HEK293 (cell line): ENCODE measurements at regions not wholly inside any gene's neighbourhood (a gene's known extent, or its start where the extent isn't known, plus 50 kb on each side); places are given as distances from the start of the nearest gene placed in this dataset.

ENCODE experiments used
- CTCF ChIA-PET: fragments of 350-600 bp; formaldehyde crosslinking; extraction: SDS; loops from one replicate; lab custom pipeline; 2021; ENCODE audit warnings: antibody characterized with exemption; lab: Yijun Ruan, JAX
- POLR2A ChIA-PET: fragments of 300-600 bp; formaldehyde crosslinking; extraction: SDS; loops from one replicate; lab custom pipeline; 2020; ENCODE audit warnings: antibody characterized with exemption, inconsistent platforms; lab: Yijun Ruan, JAX
- H3K27ac ChIP-seq: fragments of 200-500 bp; sonication (Bioruptor generic); 2 replicates; pipeline ENCODE4 v1.5.1; 2014; ENCODE audit warnings: low read depth, low read length, control low read depth, inconsistent platforms; ENCODE audit errors: extremely low read depth
- H3K36me3 ChIP-seq, 2 experiments: fragments of 200-500 bp in 1 of 2; sonication (Bioruptor generic) in 1 of 2; 1 replicate in 1 of 2; 2 replicates in 1 of 2; pipeline ENCODE4 v1.5.1; 2014 to 2017; ENCODE audit warnings: inconsistent platforms in 2 of 2, low read length in 2 of 2; ENCODE audit not compliant: control insufficient read depth in 2 of 2, insufficient read depth in 1 of 2
- H3K4me1 ChIP-seq: fragments of 200-500 bp; sonication (Bioruptor generic); 2 replicates; pipeline ENCODE4 v1.5.1; 2014; ENCODE audit warnings: mild to moderate bottlenecking, low read length, inconsistent platforms; ENCODE audit not compliant: control insufficient read depth, insufficient read depth
- H3K4me3 ChIP-seq: 2 replicates; pipeline ENCODE4 v1.5.1; 2011; ENCODE audit warnings: low read depth, mild to moderate bottlenecking, control low read depth, low read length, moderate library complexity
- H3K9me3 ChIP-seq: fragments of 200-500 bp; sonication (Bioruptor generic); 2 replicates; pipeline ENCODE4 v1.5.1; 2014; ENCODE audit warnings: low read depth, low read length, inconsistent platforms; ENCODE audit not compliant: control insufficient read depth, insufficient read depth
- AEBP2 ChIP-seq: fragments of 450-650 bp; formaldehyde crosslinking; IDR thresholded peaks from 2 replicates; pipeline ENCODE4 v1.5.1; 2016; ENCODE audit warnings: missing biosample characterization, missing genetic modification characterization, borderline replicate concordance
- INSM2 ChIP-seq: fragments of 450-650 bp; formaldehyde crosslinking; IDR thresholded peaks from 2 replicates; pipeline ENCODE4 v1.5.1; 2016; ENCODE audit warnings: missing biosample characterization, missing genetic modification characterization
- PRDM10 ChIP-seq: fragments of 450-650 bp; formaldehyde crosslinking; IDR thresholded peaks from 2 replicates; pipeline ENCODE4 v1.5.1; 2016; ENCODE audit warnings: missing biosample characterization, missing genetic modification characterization
- REPIN1 ChIP-seq: fragments of 450-650 bp; formaldehyde crosslinking; IDR thresholded peaks from 2 replicates; pipeline ENCODE4 v1.5.1; 2017; ENCODE audit warnings: missing biosample characterization, missing genetic modification characterization, low read depth
- ZBTB11 ChIP-seq: fragments of 450-650 bp; formaldehyde crosslinking; conservative IDR thresholded peaks from 2 replicates; pipeline ENCODE4 v1.5.1; 2016; ENCODE audit warnings: low read depth, missing biosample characterization, missing genetic modification characterization
- ZBTB6 ChIP-seq: fragments of 450-650 bp; formaldehyde crosslinking; IDR thresholded peaks from 2 replicates; pipeline ENCODE4 v1.5.1; 2017; ENCODE audit warnings: missing biosample characterization, missing genetic modification characterization
- ZNF146 ChIP-seq: fragments of 450-650 bp; formaldehyde crosslinking; IDR thresholded peaks from 2 replicates; pipeline ENCODE4 v1.5.1; 2016; ENCODE audit warnings: missing biosample characterization, missing genetic modification characterization
- ZNF155 ChIP-seq: fragments of 450-650 bp; formaldehyde crosslinking; IDR thresholded peaks from 2 replicates; pipeline ENCODE4 v1.5.1; 2016; ENCODE audit warnings: missing biosample characterization, missing genetic modification characterization
- ZNF266 ChIP-seq: fragments of 450-650 bp; formaldehyde crosslinking; IDR thresholded peaks from 2 replicates; pipeline ENCODE4 v1.5.1; 2016; ENCODE audit warnings: missing biosample characterization, missing genetic modification characterization, low read depth
- ZNF292 ChIP-seq: fragments of 450-650 bp; formaldehyde crosslinking; IDR thresholded peaks from 2 replicates; pipeline ENCODE4 v1.5.1; 2016; ENCODE audit warnings: low read depth, missing biosample characterization, missing genetic modification characterization, borderline replicate concordance
- ZNF391 ChIP-seq: fragments of 450-650 bp; formaldehyde crosslinking; IDR thresholded peaks from 2 replicates; pipeline ENCODE4 v1.5.1; 2016; ENCODE audit warnings: low read depth, missing biosample characterization, missing genetic modification characterization, borderline replicate concordance
- ZNF449 ChIP-seq: fragments of 450-650 bp; formaldehyde crosslinking; IDR thresholded peaks from 2 replicates; pipeline ENCODE4 v1.5.1; 2017; ENCODE audit warnings: missing biosample characterization, mild to moderate bottlenecking, missing genetic modification characterization, moderate library complexity
- ZNF530 ChIP-seq: fragments of 450-650 bp; formaldehyde crosslinking; IDR thresholded peaks from 2 replicates; pipeline ENCODE4 v1.5.1; 2016; ENCODE audit warnings: low read depth, missing biosample characterization, missing genetic modification characterization
- ZNF555 ChIP-seq: fragments of 450-650 bp; formaldehyde crosslinking; conservative IDR thresholded peaks from 2 replicates; pipeline ENCODE4 v1.5.1; 2017; ENCODE audit warnings: missing biosample characterization, mild to moderate bottlenecking, missing genetic modification characterization, inconsistent platforms
- ZSCAN16 ChIP-seq: fragments of 450-650 bp; formaldehyde crosslinking; IDR thresholded peaks from 2 replicates; pipeline ENCODE4 v1.5.1; 2016; ENCODE audit warnings: missing biosample characterization, missing genetic modification characterization

- Histone ChIP-seq H3K9me3 (no peaks in the 10 kb centered on the region), H3K4me3 (no peak overlapping the region), H3K4me1 (no peaks in the 10 kb centered on the region), H3K27ac (no peak overlapping the region), H3K36me3 (no peaks in the 10 kb centered on the region)
- TF ChIP-seq ZNF391 (tag by site-specific recombination) (no peak), ZNF530 (tag by site-specific recombination) (no peak)
- POLR2A ChIA-PET, result no interaction called here
- CTCF ChIA-PET, result interaction anchor here (0.5 to 1.9 kb wide), 7 partner anchors 14 to 740 kb away, joined by 3 to 9 read pairs (median 4); no protein-coding TSS in a partner anchor
These were observed 86.0 kb downstream of the ALDH8A1 start for GRCh38 chr6:134863763-134864510.

- H3K27ac ChIP-seq, result no peak overlapping the region
- no peak overlapping the region for H3K4me3 ChIP-seq
- H3K4me1 ChIP-seq, result peaks cover 3% of the 10 kb centered on the region; the same call in 1 of the 2 replicates
- POLR2A ChIA-PET, result no interaction called here
- TF ChIP-seq ZNF266 (tag by site-specific recombination) (no peak), INSM2 (tag by site-specific recombination) (no peak), ZNF449 (tag by site-specific recombination) (no peak), ZBTB6 (no peak), ZSCAN16 (tag by site-specific recombination) (no peak), ZNF555 (no peak), ZBTB11 (no peak), PRDM10 (tag by site-specific recombination) (no peak), ZNF155 (tag by site-specific recombination) (no peak), REPIN1 (tag by site-specific recombination) (no peak), ZNF292 (tag by site-specific recombination) (no peak), AEBP2 (no peak), ZNF146 (tag by site-specific recombination) (no peak)
- TF ChIP-seq, all 188 proteins: peak for 0
- CTCF ChIA-PET, result interaction anchor here (0.6 to 1.6 kb wide), 6 partner anchors 28 to 680 kb away, joined by 3 to 8 read pairs (median 4); no protein-coding TSS in a partner anchor
- no peaks in the 10 kb centered on the region for H3K36me3 ChIP-seq
- H3K9me3 ChIP-seq, result no peaks in the 10 kb centered on the region
These were observed 95.5 kb downstream of the ALDH8A1 start for GRCh38 chr6:134854366-134854765.
